Esophagus muscularis mucosa (tissue), 4 donors: ENCODE measurements at regions not wholly inside any gene's neighbourhood (a gene's known extent, or its start where the extent isn't known, plus 50 kb on each side); places are given as distances from the start of the nearest gene placed in this dataset.
A peak's percentile ranks its signal among the peaks of the same experiment; 100 is the strongest.
"Not testable (repeated sequence)": the region's sequence is repeated elsewhere in the genome, so short reads cannot be mapped to it uniquely, and the experiment has no call there.

Source experiments
- EP300 ChIP-seq: sonication (generic); formaldehyde crosslinking; IDR thresholded peaks from one replicate; pipeline ENCODE4 v1.6.1; 2017; ENCODE audit warnings: antibody characterized with exemption
- POLR2A ChIP-seq: fragments of 450-650 bp; IDR thresholded peaks from one replicate; pipeline ENCODE4 v1.6.1; 2017; ENCODE audit warnings: antibody characterized with exemption, moderate library complexity, mild to moderate bottlenecking, low read depth
- TF ChIP-seq, protein P1 (sequence below), 3 experiments: fragments of 200-600 bp in 2 of 3; fragments of 450-650 bp in 1 of 3; sonication (generic) in 2 of 3; IDR thresholded peaks; one replicate each; pipeline ENCODE4 v1.5.1; 2017 to 2019; ENCODE audit warnings: antibody characterized with exemption in 3 of 3, mild to moderate bottlenecking in 2 of 3, moderate library complexity in 1 of 3

GRCh38 chr15:101877649-101878048 lies 65.6 kb downstream of the OR4F15 start:
- TF ChIP-seq POLR2A, EP300: not testable (repeated sequence)
- TF ChIP-seq, protein P1, sequence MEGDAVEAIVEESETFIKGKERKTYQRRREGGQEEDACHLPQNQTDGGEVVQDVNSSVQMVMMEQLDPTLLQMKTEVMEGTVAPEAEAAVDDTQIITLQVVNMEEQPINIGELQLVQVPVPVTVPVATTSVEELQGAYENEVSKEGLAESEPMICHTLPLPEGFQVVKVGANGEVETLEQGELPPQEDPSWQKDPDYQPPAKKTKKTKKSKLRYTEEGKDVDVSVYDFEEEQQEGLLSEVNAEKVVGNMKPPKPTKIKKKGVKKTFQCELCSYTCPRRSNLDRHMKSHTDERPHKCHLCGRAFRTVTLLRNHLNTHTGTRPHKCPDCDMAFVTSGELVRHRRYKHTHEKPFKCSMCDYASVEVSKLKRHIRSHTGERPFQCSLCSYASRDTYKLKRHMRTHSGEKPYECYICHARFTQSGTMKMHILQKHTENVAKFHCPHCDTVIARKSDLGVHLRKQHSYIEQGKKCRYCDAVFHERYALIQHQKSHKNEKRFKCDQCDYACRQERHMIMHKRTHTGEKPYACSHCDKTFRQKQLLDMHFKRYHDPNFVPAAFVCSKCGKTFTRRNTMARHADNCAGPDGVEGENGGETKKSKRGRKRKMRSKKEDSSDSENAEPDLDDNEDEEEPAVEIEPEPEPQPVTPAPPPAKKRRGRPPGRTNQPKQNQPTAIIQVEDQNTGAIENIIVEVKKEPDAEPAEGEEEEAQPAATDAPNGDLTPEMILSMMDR (IDR thresholded peaks at IDR 0.05), result peak in 2 of 3 experiments; percentile 25 to 29
